Fibroblast of peridontal ligament (primary cell): ENCODE measurements at regions not wholly inside any gene's neighbourhood (a gene's known extent, or its start where the extent isn't known, plus 50 kb on each side); places are given as distances from the start of the nearest gene placed in this dataset.

Experiments used
- DNase-seq: peaks from one replicate; pipeline ENCODE4 v3.0.0-alpha.2; 2010; ENCODE audit errors: extremely low read depth

GRCh38 chr2:134142903-134143302, 111.0 kb upstream of the MGAT5 start:
- DNase-seq, result no peak

DNA sequence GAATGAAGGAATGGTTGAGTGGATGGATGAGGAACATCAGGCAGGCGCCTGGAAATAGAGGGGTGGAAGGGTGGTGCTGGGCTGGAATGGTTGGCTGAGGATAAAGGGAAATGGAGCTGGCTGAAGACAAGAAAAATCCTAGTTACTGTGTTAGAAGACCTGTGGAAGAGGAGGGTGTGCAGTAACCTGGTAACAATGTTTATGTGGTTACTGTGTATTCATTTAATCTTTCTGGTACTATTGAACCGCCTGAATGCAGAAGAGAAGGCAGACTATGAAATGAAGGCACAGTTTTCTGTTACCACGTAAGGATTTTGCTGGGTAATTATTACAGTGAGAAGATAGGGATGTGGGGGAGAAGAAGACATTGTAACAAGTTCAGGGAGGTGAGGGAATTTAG, 110.3 kb upstream of the MGAT5 start:
- no peak for DNase-seq

DNA sequence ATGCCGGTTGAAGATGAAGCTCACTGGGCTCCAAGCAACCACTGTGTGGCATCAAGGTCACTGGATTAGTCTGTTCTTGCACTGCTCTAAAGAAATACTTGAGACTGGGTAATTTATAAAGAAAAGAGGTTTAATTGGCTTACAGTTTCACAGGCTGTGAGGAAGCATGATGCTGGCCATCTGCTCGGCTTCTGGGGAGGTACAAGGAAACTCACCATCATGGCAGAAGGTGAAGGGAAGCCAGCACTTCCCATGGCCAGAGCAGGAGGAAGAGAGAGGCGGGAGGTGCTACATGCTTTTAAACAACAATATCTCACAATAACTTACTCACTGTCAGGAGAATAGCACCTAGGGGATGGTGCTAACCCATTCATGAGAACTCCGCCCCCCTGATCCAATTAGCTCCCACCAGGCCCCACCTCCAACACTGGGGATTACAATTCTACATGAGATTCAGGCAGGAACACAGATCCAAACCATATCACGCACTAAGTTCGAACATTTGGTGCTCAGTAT, 109.7 kb upstream of the MGAT5 start:
- no peak for DNase-seq

DNA sequence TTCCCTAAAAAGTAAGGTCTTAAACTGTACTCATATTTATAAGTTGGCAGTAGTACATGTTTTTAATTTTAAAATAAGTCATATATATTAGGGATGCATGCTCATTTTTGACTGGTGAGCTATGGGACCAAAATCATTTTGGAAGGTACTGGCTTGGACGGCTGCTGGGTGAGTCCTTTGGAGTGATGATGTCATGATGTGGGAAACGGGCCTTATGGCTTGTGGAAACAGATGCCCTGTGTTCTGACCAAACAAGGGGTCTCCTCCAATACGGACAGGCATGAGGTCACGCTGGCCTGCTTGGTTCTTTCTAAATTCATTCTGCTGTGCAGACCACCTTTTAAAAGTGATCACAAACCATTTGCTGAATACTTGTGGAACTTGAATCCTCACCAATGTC, 109.2 kb upstream of the MGAT5 start:
- DNase-seq, result no peak

DNA sequence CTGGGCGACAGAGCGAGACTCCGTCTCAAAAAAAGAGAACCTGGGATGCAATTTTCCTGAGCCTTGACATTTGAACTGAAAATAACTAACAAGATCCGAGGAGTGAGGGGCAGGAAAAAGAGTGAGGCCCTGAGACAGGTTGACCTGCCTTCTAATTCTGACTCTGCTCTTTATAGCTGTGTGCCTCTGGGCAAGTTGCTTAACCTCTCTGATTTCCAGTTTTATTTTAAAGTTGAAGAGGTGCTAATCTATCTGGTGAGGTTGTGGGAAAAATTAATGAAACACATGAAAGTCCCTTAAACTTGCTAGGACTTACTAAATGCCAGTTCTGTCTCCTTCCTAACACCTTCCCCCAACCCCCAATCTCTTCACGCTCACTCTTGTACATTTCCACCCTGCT, 108.4 kb upstream of the MGAT5 start:
- DNase-seq, result no peak

DNA sequence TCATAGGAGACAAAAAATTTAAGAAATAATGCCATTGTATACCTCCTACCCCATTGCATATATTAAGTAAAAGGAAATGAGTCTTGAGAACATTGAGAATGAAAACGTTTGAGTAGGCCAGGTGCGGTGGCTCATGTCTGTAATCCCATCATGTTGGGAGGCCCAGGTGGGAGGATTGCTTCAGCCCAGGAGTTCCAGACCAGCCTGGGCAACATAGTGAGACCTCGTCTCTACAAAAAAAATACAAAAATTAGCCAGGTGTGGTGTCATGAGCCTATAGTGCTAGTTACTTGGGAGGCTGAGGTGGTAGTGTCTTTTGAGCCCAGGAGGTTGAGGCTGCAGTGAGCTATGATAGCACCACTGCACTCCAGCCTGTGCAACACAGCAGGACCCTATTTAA, 107.7 kb upstream of the MGAT5 start:
- DNase-seq, result no peak

DNA sequence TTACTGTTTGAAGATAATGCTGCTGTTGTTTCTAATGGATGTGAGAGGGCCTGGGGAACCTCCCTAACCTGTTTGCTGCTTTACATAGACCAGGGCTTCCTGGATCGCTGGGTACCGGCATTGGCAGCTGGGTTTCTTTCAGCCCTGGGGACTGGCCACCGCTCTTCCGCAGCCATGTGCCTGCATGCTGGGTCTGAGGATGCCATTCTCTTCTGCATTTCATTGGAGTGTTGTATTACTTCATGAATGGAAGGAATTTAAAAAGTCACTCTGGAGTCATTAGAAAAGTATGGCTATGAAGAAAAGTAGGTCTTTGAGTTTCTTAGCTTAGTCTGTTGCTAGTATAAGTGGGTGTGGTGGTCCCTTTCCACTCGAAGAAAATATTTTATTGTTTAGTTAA, 107.3 kb upstream of the MGAT5 start:
- DNase-seq, result peak; percentile 66

GRCh38 chr2:134148172-134148571, 105.7 kb upstream of the MGAT5 start:
- no peak for DNase-seq

GRCh38 chr2:134148843-134149472, 104.9 kb upstream of the MGAT5 start:
- DNase-seq, result no peak

GRCh38 chr2:134149904-134150303, 104.0 kb upstream of the MGAT5 start:
- DNase-seq, result no peak

- DNase-seq, result no peak
Observed at GRCh38 chr2:134150760-134151159, 103.1 kb upstream of the MGAT5 start.

GRCh38 chr2:134152045-134153010, 101.5 kb upstream of the MGAT5 start:
- DNase-seq, result no peak

DNA sequence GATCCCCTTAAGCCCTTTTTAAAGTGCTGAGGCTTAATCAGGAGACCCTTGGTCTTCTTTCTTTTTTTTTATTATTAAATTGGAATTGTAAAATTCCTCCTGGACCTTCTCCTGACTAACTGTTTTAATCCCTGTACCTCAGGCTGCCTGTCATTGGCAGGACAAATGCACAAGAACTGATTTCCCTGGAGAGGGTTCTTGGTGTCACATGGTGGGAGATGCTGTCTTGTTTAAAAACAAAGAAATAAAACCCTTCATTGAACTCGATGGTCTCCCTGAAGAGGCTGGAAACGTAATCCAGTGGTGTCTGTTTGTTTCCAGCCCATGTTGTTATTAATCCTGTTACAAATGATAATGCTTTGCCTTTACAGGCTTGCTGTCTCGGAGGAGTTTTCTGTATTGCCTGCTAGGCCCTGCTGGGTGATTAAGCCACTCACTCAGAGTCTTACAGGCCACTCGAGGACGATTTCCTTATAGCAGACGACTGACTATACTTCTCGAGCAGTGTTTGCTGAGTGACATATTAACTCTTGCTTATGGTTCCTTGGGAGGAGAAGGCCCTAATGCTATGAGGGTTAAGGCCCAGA, 100.5 kb upstream of the MGAT5 start:
- DNase-seq, result no peak

DNA sequence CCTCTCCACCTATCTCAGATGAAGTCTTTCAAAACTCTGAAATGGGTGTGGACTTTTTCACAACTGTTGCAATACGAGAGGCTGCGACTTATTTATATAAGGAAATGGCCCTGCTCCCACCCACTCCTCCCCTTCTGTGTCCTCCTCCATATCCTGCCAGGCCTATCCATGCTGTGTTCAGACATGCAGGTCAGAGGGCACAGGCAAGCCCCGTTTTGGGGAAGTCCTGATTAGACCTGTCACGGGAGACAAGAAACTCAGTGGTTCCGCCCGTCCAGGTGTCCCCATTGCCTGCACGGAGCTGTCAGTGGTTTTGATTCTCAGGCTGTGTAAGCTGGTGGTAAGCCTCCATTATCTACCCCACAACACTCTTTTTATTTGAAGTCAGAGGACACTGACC, 99.6 kb upstream of the MGAT5 start:
- DNase-seq, result no peak

DNA sequence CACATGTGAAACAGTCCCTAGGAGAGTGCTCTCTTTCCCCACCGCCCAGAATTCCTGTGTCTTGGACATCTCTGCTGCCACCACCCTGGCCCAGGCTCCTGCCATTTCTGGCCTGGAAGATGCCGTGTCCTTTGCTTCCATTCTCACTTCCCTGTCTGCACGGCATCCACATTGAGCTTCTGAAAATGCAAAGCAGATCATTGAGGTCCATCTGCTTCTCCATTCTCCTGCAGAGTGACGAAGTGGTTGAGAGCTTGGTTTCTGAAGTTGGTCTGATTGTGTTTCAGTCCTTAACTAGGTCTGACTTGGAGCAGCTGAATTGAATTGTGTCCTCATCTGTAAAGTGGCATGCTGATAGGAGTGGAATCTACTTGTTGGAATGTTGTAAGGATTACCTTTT, 98.7 kb upstream of the MGAT5 start:
- DNase-seq, result no peak

- DNase-seq, result no peak
Observed at GRCh38 chr2:134158295-134158694, 95.6 kb upstream of the MGAT5 start.

DNA sequence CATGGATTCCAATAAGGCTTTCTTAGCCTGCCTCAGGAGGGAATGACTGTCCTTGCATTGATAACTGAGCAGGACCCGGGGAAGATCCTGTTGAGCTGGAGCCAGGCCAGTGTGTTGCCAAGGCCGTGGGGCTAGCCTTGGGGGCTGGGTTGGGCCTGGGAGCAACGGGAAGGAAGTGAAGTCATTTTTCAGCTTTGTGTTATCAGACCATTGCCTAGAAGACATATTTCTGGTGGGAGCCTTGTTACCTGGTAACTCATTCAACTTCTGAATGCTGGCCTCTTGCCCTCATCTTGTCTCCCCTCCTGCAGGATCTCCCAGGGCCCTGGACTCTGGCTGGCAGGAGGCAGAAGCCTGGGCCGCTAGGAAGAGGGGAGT, 92.7 kb upstream of the MGAT5 start:
- DNase-seq, result no peak

DNA sequence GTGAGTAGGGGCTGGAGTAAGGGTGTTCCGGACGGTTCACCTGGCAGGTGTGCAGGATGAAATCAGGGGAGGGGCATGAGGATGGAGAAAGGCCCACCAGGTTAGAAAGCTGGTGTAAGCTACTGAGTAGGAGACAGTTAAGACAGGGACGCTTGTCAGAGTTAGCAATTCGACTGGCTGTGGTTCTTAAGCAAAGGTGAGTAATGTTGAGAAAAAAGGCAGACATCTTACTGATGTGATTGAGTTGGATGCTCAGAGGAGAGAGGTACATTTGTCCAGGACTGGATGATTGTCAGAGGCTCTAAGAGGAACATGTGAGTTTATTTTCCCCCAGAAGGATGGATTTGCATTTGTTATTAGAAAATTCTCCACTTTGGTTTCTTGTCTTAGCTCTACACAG, 90.5 kb upstream of the MGAT5 start:
- no peak for DNase-seq

DNA sequence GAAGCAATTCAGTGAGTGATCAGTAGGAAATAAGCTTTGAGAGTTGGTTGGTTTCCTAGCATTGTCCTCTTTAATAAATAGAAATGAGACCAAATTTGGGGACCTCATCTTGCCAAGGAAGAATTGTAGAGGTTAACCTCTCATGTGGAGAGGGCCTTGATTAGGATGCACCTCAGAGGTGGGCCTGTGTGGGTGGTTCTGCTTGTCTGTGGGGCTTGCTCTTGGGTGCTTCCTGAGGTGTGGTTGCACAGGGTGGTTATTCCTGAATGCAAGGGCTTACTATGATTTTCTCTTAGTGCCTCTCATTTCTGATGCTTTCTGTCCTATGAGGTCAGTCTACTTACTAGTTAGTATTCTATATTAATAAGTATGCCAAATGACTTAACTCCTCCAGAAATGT, 89.6 kb upstream of the MGAT5 start:
- DNase-seq, result no peak

DNA sequence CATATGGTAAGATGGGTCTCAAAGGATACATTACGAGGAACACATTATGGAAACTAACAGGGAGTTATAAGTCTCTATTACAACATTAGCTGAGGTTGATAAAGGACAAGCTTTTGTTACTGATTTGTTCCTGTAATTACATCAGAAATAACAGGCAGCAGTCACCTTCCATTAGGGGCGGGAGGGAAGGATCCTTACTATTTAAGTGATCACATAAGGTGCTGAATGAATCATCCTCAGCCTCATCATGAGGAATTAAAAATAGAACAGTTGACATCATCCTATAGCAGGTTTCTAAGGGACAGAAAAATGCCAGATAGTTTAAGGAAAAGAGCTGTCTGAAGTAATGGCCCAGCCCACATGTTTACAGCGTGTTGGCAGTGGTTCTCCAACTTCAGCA, 86.9 kb upstream of the MGAT5 start:
- DNase-seq, result no peak

- no peak for DNase-seq
Observed at GRCh38 chr2:134169788-134170187, 84.1 kb upstream of the MGAT5 start.

DNA sequence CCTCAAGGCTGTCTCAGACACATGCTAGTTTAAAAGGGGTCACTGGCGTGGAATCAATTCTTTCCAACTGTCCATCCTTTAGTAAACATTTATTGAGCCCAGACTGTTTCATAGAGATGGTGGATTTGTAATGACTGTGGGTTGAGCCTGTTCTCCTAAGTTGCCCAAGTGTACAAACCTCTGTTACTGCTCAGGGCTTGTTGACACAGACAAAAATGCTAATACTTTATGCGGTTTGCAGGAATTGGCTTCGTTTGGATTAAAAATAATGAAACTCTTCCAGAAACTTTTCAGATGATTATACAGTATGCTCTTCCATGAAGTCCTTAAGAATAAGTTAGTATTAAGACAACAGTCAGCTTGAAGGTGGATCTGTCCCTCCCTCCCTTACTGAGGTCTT, 83.6 kb upstream of the MGAT5 start:
- DNase-seq, result peak; percentile 75

- DNase-seq, result no peak
Observed at GRCh38 chr2:134170700-134171099, 83.2 kb upstream of the MGAT5 start.
